ENCODE measurements at regions not wholly inside any gene's neighbourhood (a gene's known extent, or its start where the extent isn't known, plus 50 kb on each side); places are given as distances from the start of the nearest gene placed in this dataset.
A peak's percentile ranks its signal among the peaks of the same experiment; 100 is the strongest.
"Not testable (repeated sequence)": the region's sequence is repeated elsewhere in the genome, so short reads cannot be mapped to it uniquely, and the experiment has no call there.

DNA sequence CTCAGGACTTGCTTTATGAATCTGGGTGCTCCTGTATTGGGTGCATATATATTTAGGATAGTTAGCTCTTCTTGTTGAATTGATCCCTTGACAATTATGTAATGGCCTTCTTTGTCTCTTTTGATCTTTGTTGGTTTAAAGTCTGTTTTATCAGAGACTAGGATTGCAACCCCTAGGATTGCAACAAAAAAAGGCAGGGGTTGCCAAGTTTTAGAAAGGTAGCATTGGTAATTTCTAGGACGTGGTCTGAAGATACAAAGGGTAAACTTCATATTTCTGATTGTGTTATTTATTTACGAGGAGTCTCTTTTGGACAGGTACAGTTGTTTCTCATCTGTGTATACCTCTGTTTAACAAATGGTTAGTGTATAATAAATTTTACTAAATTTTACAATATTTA lies 433.7 kb downstream of the BTG1 start:
- DNase-seq, result not testable (repeated sequence)

DNA sequence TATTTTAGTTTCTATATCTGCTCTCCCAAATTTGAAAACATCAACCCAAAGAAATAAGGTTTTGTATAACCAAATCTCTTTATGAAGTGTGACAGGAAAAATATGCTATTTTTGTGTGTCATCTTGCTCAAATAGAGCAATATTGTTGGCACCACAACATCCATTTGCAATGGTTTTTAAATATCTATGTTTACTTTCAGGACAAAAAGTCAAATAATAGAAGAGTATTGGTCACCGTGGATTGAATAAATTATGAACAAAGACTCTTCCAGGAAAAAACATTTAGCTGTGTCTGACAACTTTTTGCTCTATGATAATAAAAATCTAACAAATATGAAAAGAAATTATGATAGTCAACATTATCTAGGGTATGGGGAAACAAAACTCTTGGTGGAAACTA lies 439.2 kb downstream of the BTG1 start:
- DNase-seq, result no peak

DNA sequence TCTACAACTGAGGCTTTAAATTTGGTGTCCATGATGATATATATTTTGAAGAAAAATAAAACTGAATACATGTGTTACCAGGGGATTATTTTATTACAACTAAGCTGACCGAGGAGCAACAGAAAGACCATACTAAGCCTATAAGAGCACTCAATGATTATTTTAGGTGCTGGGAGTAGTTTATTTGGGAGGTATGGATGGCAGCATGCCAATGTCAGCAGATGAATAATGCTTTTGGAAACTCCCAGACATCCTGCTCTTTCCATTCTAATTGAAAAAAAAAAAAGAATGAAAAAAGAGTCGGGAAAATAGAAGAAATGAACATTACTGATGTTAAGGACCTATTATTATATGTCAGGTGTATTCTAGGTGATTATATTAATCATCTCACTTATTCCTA lies 441.2 kb downstream of the BTG1 start:
- no peak for DNase-seq

DNA sequence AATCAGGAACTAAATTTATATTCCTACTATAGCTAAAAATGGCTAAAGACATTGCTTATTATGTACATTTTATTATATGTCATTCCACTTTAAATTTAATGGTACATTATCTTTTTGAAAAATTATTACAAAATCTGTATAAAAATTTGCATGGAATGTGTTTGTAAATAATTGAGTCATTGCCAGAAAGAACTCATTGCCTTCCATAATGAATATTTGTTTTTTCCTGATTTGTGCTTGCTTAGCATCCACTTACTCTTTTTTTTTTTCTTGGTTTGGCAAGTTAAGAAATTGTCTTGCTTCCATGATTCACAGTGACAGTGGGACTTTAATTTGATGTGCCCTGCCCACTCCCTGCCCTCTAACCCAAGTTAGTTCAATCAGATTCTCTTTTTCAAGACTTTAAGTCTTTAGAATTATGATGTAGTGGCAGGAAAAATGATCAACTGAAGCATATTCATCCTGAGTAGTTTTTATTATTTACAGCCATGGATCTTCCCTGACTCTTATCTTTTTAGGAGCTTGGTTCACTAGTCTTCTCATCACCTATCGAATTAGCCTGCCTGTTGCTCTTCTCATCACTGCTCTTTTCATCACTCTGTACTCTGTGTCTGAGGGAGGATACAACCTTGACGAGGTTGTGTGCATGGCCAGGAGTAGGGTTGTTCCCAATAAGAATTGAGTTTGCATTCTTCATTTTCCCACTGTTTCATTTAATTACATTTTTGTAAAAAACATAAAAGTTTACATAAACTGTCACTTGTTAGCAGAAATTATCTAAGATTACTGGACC lies 442.0 kb downstream of the BTG1 start:
- no peak for DNase-seq

DNA sequence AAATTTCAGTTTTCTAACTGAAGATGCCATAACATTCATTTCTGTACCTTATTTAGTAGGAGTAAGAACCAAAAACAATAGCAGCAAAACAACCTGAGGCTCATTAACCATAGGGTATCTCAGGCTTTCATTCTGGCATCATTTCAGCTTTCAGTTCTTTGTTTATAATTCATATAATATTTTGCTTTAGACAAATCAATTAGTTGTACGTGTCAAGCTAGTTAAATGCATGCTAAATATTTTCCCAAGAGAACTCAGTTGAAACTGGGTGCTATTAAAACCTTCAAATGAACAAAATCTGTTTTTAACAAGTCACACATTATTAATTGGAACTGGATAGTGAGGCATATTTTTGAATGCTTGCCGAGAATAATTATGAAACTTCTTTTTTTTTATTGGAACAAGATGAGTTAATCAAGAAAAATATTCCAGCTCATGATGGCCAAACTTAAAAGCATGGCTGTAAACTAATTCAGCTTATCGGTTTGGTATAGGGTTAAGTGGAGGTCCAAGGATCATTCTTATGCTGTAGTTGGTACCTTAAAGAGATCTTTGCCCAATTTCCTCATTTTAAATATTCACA lies 442.7 kb downstream of the BTG1 start:
- no peak for DNase-seq

DNA sequence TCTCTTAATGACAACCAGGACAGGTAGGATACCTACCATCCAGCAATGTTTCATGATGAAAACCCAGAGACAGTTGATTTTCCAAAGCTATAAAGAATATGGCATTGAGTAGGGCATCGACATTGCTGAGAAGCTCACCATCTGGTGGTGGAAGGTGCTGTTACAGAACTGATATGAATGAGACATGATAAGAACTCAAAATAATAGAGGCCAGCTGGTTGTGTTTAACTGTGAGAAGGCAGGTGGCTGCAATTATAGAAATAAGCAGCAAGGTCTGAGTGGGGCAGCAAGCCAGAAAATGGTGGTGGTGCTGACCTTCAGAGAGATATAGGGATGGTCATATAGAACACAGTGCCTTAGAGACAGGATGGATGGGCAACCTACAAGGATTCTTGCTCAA lies 449.7 kb downstream of the BTG1 start:
- no peak for DNase-seq

DNA sequence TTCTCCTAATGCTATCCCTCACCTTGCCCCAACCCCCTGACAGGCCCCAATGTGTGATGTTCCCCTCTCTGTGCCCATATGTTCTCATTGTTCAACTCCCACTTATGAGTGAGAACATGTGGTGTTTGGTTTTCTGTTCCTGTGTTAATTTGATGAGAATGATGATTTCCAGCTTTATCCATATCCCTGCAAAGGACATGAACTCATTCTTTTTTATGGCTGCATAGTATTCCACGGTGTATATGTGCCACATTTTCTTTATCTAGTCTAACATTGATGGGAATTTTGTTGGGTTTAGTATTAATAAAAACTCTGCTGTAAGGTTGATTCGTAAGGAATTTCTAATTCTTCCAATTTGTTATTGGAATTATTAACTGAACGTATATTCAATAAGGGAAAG lies 450.2 kb downstream of the BTG1 start:
- not testable (repeated sequence) for DNase-seq

DNA sequence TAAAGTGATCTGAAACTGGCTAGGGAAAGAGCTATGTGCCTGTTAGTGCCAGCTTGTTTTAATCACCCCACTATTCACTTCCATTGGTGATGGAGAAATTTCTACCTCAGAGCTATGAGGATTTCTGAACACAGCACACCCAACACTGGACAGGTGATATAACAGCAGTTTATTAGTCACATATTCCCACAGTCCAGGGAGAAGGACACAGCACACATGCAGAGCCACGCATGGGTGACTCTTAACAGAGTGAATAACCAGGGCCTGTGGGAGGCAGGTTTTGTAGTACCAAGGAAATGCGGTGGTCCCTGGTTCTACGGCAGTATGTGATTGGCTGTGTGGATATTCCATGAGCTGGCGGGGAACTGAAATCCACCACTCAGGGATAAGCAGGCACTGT lies 455.1 kb downstream of the BTG1 start:
- no peak for DNase-seq

DNA sequence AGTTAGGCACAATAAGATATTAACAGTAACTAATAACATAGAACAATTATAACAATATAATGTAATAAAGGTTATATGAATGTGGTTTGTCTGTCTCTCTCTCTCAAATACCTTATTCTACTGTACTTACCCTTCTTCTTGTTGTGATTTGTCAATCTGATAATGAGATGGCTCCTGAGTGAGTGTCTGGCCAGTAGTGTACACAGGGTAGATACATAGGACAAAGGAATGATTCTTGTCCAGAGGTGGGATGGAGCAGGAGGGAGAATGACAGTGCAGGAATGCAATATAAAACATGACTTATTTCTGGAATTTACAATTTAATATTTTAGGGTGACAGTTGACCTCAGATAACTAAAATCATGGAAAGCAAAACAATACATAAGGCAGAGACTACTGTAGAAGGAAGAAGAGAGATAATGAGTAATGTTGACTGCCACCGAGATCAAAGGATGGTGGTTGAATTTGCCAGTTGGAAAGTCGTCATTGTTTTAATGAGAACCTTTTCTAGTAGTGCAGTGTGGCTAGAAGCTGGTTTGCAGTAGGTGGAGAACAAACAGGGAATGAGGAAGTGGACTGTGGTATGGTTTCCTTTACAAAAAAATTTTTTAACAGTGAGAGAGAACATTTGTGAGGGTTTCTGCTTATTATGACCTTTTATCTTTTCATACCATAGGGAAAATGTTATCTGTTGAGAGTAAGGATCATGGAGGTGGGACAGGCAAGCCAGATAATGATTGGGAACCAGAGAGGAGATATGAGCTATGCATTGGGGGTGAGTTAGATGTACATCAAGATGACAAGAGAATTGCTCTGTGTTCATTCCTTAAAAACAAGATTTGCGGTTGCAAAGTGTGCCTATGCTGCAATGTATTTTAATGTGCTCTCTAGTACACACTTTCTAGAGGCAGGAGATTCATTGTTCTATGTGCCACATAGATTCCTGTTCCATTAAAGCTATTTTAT lies 458.3 kb downstream of the BTG1 start:
- peak; percentile 2 for DNase-seq

DNA sequence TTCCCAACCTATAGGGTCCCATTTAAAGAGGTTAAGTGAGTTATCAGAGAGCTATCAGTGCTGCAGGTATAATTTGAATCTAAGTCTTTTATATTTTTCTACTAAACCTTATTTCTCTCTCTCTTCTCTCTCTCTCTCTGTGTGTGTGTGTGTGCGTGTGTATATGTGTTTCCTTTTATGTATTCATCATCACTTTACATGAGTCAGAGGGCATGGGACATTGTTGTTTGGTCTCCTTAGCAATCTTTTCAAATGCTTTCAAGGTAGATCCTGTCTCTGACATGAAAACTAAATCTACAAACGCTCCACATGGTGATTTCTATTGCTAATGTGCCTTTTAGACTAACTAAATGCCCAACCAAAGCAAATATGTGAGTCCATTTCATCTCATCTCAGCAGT lies 459.7 kb downstream of the BTG1 start:
- DNase-seq, result no peak

DNA sequence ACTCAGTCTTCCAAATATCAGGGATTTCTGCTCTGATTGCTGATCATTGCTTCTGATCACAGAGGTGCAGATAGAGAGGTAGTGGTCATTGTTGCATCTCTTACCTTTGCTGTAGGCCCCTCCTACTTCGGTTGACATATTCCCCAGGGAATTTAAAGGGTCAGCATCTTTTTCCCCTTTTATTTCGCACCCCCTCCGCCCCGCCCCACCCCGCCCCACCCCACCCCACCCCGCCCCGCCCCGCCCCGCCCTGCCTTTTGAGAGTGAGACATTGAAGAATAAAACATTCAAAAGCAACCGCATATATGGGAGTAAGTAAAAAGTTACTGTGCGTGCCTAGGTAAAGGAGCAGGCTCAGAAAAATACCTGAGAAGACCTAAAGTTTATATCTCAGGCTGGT lies 463.9 kb downstream of the BTG1 start:
- no peak for DNase-seq

DNA sequence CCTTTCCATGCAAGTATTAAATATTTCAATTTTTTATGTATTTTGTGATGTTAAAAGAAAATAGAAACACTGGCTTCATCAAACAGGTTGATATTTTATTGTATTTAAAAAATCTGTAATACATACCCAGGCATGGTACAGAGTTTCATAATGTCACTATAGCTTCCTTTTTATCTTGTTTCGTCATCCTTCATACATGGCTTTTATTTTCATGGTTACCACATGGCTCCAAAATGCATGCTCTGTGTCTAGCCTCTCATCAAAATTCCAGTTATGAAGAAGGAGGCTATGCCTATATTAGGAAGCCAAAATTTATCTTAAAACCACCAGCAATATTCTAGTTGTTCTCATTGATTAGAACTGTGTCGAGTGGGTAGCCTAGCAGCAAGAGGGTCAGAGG lies 464.8 kb downstream of the BTG1 start:
- DNase-seq, result no peak

DNA sequence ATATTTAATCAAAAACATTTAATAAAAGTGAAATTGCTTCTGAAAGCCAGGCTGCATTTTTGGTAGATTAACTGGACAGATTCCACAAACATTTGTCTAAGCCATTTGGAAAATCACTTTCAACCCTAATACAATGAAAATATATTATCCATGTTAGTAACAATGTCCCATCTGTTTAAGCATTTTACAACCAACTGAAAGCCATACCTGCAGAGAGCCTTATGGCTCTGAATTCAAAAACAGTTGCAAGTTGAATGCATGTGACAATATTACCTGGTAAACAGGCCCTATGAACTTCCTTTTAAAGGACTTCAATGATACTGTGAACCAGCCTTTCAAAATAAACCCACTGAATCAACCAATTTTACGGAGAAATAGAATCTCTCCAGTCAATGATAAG lies 468.1 kb downstream of the BTG1 start:
- no peak for DNase-seq

DNA sequence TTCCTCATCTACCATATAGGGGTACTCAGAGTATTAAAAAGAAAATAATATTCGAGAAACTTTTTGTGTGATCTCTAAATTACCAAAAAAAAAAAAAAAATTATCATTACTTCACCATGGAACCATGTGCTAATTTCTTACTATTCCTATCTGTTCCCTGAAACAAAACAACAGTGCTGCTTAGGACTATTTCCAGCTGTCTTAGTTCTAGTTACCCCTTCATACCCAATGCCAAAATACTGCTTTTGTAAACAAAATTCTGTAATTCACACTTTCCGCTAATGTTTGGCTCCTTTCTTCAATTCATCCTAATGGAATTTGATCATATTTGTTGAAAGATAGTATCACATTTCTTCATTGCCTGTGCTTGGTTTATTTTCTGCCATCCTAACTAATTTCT lies 470.2 kb downstream of the BTG1 start:
- no peak for DNase-seq

DNA sequence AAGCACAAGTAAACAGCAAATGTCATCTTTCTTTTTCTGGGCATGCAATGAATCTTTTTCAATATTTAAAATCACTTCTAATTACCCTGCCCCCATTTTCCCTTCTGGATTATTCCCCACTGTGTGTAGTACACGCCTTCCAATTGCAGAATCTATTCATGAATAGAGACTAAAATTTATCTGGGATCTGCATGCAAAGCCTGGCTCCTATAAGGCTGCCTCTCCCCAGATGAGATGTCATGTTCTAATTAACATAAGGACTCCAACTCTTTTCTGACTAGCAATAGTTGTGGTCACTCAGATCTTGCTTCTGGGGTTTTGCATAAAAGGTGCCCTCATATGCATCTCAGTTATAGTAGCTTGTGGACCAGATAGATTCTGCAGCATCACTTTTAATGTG lies 473.5 kb downstream of the BTG1 start:
- DNase-seq, result no peak

DNA sequence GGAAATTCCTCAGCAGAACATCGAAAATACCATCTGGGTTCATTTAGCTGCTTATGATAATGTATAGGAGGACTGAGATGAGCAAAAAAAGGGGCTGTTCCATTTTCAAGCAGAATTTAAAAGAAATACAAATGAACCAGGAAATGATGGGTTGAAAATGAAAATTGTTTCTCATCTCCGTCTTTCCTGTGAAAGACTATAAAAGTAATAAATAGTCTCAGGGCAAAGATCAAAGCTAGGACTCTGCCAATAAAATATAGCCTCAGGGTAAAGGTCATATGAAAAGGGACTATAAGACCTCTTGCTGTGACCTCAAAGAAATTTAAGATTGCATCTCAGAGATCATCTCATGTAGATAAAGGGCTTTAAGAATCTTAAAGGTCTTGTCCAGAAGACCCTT lies 478.0 kb downstream of the BTG1 start:
- DNase-seq, result no peak

DNA sequence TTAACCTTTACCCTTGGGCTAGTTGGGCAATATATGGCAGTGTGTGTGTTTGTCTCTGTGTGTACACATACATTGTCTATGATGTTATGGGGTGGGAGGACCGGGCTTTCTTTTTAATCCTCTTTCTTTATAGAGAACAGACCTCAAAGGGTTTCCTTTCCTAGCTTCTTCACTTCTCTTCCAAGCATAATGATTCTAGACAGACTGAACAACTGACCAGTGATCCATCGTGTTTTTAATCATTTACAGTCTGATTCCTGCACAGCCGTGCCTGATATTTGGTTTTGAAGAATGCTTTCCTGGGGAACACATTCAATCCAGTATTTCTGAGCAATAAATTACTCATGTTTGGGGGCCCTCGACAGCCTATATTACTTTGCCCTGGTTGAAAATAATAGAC lies 481.1 kb upstream of the DCN start:
- no peak for DNase-seq

DNA sequence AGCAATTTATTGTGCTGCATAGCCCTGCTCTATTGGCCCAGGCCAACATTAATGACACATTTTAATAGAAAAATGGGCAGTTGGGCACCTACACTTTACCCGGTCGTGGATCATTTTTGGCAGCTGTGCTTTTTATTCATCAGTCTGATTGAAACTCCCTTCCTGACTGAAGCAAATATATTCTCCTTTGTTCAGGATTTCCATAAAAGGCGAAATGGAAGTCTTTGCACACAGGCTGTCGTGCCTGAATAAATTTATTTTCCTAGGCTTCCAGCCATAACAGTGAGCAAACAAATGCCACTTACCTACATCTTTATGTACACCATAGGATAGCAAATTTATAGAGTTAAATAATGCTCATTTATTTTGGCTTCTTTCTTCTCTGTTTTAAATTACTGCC lies 480.7 kb upstream of the DCN start:
- DNase-seq, result no peak

DNA sequence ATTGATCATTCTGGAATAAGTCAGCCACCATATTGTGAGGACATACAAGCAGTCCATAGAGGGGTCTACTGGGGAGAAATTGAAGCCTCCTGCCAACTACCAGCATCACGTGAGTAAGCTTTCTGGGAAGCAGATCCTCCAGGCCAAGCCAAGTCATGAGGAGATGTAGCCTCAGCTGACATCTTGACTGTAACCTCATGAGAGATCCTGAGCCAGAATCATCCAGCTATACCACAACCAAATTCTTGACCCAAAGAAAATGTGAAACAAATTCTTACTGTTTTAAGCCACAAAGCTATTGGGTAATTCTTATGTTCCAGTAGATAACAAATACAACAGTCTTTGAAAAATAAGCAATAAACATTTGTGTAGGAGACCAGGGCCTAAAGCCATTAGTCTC lies 479.4 kb upstream of the DCN start:
- DNase-seq, result no peak

DNA sequence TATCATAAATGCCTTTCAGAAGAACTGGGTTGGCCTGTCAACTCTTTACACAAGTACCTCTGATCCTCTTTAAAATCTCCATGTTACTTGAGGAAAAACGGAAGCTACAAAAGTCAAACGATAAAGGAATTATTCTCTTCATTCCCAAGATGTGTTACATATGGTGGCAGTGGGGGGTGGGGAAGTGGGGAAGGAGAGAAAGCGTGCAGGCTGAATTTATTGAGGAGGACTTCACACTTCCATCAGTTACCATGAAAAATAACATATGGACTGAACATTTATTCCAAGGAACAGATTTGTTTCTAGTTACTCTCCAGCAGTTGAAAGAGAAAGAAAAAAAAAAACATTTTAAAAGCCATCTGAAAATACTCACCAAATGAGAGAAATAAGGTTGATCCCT lies 474.4 kb upstream of the DCN start:
- DNase-seq, result no peak

DNA sequence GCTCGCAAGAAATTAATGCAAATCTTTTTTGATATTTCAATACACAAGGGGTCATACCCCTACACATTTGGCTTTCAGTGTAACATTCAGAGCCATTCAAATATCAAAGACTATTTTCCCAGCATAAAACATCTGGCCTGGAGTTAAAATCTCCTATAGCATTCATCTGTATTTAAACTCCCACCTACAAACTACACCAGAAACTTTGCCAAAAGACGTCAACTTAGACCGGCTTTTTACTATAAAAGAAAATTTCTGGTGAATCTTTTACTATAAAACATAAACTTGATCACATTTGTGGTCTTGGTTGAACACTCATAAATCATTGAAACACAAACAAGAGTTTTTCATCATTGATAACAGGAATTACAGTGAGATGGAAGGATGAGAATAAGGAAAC lies 473.3 kb upstream of the DCN start:
- DNase-seq, result no peak

DNA sequence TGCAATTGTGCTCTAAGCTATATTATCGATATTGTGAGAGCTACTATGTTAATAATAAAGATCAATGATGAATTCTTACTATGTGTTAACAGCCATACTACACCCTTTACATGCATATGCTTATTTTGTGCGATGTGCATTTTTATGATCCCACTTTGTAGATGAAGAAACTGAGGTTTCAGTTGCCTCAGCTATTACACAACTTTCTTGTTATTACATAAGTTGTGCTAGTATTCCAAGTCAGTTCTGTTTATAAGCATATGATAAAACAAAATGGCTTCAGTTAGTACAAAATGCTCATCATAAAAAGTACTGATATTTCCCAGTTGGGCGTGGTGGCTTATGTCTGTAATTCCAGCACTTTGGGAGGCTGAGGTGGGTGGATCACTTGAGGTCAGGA lies 471.5 kb upstream of the DCN start:
- no peak for DNase-seq

DNA sequence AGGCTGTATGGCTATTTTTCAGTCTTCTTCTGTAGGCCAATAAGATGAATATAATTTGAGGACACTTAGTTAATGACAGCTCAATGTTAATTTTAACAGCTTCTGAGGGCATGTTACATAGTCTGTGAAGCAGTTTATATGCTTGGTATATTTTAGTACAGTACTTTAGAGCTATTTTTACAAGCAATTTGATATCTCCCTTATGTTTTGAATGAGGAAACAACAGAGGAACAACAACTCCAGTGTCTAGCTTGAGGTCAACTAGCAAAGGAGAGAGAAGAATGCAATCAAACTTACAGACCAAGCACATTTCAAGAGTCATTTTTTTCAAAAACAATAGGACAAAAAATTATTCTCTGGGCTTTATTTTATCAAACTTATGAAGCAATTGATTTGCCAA lies 469.1 kb upstream of the DCN start:
- no peak for DNase-seq

DNA sequence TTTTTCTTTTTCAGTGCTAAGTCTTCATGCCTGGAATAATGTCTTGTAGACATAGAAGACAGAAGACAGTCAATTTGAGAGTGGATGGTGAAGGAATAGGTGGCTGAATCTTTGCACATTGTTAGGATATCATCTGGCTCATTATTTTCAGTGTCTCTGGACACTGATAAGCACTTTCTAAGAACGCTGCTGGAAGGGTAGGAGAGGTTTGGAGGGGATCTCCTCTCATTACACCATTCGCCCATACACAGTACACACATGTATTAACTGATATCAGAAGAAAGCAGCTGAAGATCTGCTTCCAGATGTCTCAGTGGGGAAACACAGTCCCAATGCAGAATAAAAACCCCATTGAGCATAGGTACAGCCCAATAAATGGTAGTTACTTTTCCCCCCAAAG lies 461.1 kb upstream of the DCN start:
- DNase-seq, result no peak
